GM12873 (cell line): ENCODE measurements at regions not wholly inside any gene's neighbourhood (a gene's known extent, or its start where the extent isn't known, plus 50 kb on each side); places are given as distances from the start of the nearest gene placed in this dataset.

Experiments
- CTCF ChIP-seq: IDR thresholded peaks from 2 replicates; pipeline ENCODE4 v1.5.1; 2012; ENCODE audit warnings: low read depth, mild to moderate bottlenecking, moderate library complexity, low read length, control low read depth; ENCODE audit not compliant: insufficient read depth; ENCODE audit errors: missing control alignments

GRCh38 chr4:121451310-121451709, 70.5 kb upstream of the QRFPR start:
- TF ChIP-seq CTCF: no peak

GRCh38 chr4:121449416-121449815, 68.6 kb upstream of the QRFPR start:
- TF ChIP-seq CTCF: no peak

GRCh38 chr4:121448231-121448630, 67.4 kb upstream of the QRFPR start:
- no peak for TF ChIP-seq CTCF

GRCh38 chr4:121439669-121440068, 58.9 kb upstream of the QRFPR start:
- TF ChIP-seq CTCF: no peak
